ENCODE measurements at regions not wholly inside any gene's neighbourhood (a gene's known extent, or its start where the extent isn't known, plus 50 kb on each side); places are given as distances from the start of the nearest gene placed in this dataset.

DNA sequence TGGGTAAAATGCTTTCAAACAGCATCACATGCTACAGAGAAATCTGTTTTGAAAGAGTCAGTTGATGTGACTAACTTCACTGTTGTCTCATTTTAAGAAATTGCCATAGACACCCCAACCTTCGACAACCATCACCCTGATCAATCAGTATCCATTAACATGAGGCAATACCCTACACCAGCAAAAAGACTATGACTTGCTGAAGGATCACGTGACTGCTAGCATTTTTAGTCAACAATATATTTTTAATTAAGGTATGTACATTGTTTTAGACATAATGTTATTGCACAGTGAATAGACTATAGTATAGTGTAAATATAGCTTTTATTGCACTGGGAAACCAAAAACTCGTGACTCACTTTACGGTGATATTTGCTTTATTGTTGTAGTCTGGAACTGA lies 200.0 kb upstream of the ARHGAP24 start:
- no peak for DNase-seq

DNA sequence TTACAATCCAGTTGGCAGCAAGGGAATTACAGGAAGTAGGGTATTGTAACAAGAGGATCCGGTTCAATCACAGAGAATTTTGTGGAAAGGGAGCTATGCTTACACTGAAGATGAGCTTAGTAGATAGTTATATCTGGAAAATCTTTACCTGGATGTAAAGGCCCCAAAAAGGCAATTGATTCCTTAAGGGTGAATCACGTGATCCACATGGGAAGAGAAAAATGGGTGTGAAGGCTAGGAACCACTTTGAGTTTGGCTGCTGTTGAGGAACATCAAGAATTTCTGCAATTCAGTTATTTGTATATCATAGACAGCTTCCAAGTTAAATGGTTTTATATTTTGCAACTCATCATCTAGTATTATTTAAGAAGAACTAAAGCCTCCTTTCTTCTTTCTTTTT lies 194.0 kb upstream of the ARHGAP24 start:
- no peak for DNase-seq

DNA sequence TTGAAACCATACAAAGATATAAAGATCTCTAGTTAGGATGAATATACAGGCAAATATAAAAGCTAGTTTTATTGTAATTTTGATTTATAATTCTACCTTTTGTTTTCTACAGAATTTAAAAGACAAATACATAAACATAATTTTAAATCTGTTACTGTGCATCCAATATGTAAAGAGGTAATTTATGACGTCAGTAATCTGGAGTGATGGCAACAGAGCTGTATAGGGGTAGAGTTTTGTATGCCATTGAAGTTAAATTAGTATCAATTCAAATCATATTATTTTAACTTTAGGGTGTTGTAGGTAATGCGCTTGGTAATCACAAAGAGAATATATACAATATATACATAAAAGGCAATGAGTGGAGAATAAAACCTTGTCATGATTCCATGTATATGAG lies 183.7 kb upstream of the ARHGAP24 start:
- no peak for DNase-seq

DNA sequence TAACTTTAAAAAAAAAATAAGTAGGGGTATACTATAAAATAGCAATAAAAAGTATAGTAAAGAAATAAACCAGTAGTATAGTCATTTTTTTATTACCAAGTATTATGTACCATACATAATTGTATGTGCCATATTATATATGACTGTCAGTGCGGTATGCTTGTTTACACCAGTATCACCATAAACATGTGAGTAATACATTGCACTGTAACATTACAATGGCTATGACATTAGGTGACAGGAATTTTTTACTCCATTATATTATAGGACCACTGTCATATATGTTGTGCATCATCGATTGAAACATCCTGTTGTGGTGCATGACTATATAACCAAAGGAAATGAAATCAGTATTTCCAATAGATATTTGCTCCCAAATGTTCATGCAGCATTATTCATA lies 176.9 kb upstream of the ARHGAP24 start:
- no peak for DNase-seq

DNA sequence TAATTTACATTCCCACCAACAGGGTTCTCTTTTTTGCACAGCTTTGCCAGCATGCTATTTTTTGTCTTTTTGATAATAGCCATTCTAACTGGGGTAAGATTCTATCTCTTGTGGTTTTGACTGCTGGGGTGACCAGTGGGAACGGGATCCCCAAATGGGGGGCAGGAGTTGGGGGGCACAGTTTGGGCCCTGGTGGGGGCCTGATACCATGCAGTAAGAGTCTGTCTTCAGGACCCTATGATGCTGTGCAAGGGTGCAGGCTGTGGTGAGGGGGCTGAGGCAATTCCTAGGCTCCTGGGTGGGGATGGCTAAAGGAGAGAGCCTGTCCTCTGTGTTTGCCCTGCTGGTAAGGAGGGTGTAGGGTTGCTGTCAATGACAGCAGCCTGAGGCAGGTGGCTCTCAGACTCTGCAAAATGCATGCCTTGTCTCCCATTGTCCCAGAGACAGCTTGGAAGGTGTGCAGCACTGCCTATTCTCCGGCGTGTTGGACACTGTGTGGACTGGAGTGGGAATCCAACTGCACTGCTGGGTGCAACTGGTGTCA lies 172.7 kb upstream of the ARHGAP24 start:
- no peak for DNase-seq

DNA sequence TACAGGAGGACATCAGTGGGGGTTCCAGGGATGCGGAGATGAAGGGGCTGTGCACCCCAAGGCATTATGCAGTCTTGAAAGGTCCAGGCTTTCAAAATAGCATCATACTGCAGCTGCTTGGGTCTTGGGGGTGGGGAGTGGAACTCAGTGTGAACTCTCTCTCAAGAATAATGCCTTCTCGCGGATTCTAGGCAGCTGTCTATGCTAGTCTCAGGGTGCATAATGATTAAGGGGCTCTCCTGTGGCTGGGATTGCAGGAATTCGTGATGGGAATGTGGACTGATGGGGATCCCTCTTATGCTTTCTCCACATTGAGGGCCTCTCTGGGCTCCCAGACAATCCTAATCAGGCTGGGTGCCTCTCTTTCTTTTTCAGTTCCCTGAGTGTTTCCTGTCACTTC lies 172.2 kb upstream of the ARHGAP24 start:
- DNase-seq = no peak

DNA sequence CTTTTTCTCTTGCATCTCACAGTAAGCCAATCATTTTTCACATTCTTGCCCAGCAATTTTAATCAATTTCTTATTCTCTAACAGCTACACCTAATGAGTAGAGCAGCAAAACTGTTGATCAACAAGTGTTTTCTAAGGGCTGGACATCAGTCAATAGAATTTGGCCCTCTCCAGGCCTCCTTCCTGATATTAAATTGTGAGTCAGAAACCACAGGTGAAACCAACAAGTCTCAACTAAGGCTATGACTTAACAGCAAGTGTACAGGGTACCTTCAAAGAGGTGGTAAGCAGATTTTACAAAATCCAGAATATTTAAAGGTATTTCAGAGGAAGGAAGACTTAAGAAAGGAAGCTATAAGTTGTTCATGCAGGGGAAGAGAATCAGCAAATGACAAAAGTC lies 156.5 kb upstream of the ARHGAP24 start:
- DNase-seq = no peak

DNA sequence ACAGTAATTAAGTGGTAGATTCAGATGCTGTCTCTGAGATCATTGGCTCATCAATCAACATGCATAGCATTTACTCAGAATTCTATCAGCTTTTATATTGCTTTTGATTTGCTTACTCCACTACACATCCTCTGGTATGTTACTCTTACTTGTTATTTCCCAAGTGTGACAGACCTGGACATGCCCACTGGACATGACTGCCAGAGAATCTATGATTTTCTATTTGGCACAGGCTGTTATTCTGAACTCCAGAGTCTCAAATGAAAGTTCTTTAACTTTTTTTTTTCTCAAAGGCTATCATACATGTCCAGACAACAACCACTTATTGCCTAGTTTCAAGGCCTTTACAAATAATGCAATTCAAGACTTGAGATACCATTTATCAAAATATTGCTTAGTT lies 116.1 kb upstream of the ARHGAP24 start:
- no peak for DNase-seq

DNA sequence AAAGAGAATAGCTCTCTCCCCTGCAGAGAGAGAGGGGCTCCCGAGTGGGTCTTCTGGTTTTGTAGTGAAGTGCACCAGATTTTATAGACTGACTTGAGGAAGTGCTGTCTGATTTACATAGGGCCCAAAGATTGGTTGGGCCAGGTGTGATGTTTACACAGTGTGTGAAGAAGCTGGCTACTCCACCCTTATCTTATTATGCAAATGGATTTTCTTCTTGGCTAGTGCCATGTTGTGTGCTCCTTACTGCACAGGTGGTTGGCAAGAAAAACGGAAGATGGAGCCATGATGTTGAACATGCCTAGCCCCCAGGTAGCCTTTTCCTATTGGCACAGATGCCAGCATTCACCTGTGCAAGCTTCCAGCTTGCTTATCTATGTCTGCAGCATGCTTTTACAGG lies 112.4 kb upstream of the ARHGAP24 start:
- no peak for DNase-seq

DNA sequence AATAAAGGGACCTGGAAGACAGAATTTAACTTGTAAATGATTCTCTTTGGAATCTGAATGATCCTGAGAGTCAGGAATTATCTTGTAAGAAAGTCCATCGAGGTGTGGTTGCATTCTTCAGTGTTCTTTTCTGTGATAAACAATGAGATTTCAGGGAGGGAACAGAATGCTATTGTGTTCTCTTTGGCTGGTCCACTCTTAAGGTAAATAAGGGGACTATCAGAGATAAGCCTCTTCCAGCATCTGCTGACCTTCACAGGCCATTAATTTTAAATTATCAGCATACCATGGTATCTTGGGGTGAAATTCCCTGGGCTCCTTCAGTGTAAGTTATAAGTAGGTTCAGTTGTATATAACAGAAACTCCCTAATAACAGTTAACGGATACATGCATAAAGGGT lies 107.1 kb upstream of the ARHGAP24 start:
- no peak for DNase-seq

DNA sequence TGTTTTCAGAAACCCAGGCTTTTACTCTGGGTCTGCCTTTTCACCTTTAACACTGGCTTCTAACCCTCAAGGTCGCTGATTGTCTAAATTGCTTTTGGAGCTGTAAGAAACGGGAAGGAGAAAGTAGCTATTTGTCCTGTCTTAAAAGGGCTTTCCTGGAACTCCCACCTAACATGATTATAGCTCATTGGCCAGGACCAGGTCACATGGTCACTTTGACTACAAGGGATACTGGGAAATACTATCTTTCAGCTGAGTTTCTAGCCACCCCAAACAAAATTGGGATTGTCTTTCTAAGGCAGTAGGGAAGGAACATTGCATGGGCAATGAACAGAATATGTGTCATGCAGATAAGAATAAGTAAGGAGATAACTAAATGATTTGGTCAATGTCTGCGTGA lies 106.7 kb upstream of the ARHGAP24 start:
- DNase-seq = no peak

DNA sequence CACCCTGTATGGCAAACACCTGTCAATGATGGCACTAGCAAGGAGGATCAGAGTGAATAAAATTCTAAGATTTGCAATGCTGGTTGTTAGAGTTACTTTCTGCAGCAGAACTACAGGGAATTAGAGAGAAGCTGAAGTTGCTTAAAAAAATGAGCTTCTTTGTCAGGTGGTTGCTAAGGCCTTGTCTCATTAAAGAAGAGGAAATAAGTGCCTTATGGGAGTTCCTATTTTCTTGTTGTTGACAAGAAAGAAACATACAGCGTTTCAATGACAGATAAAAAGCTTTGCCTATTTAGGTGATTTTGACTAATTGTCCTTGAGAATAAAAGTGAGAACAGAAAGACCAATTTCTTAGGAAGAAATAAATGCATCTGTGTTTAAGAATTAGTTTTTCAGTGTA lies 106.0 kb upstream of the ARHGAP24 start:
- no peak for DNase-seq

DNA sequence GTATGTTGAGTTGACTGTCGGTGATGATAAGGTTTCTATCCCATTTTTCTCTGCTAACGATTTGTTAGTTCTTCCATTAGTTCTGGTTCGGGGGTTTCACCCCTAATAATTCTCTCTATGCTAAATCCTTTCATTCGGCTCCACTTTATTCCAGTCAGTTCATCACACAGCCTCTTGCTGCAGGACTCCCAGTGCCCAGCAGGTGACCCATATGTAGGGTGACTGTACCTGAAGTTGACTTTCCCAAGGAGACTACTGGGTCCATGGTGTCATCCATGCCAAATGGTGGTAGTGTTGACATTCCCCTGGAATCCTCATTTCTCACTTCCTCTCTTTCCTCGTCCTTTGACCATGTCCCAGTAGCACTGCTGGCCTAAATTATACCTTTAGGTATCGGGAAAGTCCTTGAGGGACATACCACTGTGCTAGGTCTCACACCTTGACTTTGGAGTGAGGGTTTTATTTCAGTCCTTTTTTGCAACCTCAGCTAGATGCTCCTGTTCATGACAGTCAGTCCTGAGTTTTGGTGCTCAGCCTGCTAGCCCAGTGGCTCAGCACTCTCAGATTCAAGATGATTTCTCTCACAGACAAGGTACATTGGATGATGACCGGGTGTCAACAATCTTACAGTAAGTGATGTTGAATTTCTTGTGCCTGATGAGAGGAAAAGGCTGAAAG lies 105.1 kb upstream of the ARHGAP24 start:
- no peak for DNase-seq

DNA sequence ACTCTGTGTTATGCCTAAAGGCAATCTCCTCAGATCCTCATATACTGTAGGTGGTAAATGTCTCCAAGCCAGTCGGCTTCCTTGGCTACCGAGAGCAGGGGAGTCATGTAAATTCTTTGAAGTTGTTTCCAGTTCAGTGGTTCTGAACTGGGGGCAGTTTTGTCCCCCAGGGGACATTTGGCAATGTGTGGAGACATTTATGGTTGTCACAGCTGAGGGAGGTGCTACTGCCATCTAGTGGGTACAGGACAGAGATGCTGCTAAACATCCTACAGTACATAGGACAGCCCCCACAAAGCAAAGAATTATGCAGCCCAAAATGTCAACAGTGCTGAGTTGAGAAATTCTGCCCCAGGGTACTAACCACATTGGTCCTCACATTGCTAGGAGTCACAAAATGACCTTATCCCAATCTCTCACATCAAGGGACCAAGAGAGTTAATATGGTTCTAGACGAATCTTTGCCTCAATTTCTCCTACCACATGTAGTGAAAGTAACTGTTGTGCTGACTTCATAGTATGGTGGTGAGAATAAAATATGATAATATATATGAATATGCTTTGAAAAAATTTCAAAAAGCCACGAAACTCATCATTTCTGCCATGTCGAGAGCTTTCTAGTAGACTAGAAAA lies 104.4 kb upstream of the ARHGAP24 start:
- peak in 1 of 2 donors; percentile 48 for DNase-seq

DNA sequence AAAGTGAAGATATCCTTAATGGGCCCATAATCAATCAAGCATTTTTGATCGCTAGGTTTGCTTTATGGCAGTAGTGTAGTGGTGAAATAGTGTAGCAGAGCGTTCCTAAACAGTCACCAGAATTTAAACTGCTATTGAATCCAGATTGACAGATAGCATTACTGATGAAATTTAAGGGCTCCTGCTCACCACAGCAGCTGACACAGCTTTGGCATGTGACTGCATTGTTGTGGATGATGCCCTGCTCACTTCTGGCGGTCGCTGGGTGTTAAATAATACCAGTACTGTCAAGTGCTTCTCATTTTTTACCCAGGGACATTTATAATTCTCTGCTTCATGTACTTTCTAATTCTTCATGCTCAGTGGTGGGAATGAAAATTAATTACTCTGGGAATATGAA lies 102.0 kb upstream of the ARHGAP24 start:
- DNase-seq = no peak

DNA sequence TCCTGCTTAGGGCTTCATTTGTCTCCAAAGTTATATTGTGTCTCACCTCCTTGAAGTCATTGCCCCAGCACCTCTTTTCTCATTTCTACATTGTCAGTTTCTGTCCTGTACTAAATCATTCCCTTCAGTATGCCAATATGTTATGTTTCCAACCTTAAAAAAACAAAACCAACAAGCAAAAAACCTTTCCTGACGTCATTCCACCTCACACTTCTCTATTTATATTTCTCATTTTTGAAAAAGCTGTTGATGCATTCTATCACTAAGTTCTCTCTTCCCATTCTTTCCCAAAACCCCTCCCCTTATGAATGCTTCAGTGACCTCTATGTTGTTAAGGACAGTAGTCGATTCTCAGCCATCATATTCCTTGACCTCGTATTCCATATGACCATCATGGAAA lies 98.7 kb upstream of the ARHGAP24 start:
- DNase-seq = no peak

DNA sequence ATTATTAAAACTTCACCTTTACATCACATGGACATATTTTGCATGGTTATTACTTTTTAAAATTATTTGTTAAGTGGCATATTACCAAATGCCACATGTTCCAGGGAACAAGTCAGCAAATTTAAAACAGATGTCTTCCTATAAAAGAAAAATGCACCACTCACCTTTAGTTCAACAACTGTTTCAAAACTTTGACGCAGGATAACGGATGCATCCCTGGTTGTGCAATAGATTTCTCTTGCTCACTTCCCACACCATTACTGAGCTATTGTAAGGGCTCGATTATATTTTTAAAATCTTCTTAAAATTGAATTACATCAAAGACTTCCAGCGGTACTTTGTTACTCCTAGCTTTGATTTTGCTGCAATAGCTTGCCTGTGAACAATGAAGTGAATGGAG lies 93.0 kb upstream of the ARHGAP24 start:
- no peak for DNase-seq

DNA sequence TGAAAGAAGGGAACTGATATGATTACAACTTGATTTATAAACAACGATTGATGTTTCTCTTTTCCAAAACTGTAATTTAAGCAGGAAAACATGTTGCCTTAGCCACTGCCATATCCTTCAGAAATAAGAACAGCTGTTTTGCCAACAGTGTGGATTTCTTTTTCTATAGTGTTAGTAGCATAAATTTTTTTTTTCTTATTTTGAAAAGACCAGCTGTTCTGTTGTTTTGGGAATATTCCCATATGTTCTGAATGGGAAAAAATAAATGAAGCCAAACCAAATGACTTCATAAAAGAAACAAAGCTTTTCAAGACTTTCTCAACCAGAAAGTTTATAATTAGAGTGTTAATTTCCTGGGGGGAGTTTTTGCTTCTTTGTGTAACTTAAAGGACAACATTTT lies 83.9 kb upstream of the ARHGAP24 start:
- DNase-seq = no peak

DNA sequence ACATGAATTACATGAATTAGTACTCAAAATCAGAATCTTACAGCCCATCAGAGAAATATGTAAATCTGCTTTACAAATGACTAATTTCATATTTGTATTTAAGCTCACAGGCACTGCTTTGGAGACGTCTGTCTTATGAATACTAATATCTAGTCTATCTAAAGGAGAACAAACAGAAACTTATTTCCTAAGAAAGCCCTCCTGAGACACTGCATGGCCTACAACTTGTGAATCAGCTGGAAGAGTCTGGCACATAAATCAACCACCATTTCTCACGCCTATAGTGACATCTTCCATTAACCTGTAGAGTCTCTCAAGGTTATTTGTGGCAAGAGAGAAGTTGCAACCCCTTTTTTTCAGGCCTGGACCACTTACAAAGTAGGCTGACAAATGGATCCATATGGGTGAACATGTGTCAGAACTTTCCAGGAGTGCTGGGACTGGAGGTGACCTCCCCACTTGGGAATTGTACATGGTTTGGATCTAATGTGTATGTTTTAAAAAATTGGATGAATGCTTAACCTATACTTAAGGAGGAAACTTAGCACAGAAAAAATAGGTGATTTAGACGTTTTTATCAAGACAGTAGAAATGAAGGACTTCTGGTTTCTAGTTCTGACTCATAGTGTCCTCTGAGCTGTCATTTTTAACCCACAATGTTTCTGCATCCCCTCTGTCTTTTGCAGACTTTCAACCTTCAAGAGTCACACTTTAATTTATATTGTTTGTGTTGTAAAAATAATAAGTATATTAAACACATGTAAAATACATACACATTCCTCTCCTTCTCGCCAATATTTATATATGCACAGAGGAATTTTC lies 83.2 kb upstream of the ARHGAP24 start:
- no peak for DNase-seq

DNA sequence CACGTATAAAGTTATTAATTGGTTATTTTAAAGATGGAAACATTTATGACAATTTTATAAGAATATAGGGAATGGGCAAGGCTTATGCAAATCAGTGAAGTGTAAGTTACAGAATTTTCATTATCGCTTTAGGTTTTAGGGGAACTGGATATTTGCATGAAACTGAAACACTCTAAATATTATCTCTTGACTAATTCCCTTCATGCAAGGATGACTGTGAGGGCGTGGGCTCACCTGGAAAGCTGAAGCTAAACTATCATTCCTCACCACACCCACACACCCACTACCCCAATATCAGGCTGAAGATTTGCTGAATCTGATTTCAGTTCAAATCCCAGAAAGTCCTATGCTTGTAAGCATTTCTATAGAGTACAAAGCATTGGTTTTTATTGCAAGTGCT lies 81.7 kb upstream of the ARHGAP24 start:
- no peak for DNase-seq

DNA sequence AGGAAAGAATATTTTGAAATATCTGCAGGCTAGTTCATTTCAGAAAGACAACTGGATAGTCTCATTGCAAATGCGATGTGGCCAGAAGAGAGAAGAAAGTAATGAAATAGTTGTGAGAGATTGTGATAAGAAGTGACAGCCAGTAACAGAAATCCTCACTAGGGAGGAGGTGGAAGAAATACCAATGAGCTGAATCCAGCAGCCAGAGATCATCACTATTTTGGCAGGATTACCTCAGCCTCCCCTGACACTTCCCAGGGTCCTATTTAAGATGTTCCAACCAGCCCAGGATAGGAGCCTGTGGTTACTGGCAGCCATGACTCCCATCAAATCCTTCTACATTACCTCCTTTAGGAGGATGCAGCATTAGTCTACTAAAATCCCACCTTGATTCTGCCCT lies 76.7 kb upstream of the ARHGAP24 start:
- no peak for DNase-seq

DNA sequence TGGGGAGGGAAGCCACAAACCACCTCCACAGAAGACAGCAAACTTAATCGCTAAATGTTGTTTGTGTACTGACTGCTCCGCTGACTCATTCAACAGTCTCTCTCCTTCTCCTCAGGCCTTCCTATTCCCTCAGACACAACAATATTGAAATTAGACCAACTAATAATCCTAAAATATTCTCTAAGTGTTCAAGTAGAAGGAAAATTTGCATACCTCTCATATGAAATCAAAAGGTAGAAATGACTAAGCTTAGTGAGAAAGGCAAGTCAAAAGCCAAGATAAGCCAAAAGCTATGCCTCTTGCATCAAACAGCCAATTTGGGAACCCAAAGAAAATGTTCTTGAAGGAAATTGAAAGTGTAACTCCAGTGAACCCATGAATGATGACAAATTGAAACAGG lies 75.7 kb upstream of the ARHGAP24 start:
- no peak for DNase-seq

DNA sequence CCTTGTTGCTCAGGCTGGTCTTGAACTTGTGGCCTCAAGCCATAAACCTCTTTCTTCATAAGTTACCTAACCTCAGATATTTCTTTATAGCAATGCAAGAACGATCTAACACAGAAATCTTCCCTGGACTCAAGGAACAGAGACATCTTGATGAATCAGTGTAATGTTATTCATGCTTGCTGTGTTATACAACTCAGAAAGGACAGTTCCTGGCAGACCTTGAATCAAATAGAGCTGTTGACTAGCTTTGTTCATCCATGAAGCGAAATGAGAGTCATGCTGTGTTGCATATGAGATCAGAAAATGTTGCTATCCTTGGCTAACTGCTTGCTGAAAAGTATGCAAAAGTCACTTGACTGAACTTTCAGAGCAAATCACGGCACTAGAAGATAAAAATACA lies 72.6 kb upstream of the ARHGAP24 start:
- no peak for DNase-seq

DNA sequence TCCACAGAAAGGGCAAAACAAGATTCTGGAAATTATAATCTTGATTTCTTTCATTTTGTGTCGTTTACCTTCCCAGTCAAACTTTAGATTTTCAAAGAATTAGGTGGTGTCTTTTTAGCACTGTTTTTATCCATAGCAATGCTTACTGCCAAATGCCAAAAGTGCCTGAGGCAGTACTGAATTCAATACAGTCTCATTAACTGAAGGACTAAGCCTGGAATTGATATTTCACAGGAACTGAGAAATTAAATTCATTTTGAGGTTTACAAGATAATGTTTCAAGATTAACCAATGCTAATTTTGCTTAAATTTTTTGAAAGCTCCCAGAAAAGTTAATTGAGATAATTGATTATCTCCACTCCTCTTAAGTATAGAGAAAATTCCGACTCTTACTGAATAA lies 68.8 kb upstream of the ARHGAP24 start:
- no peak for DNase-seq

All from CD4-positive, alpha-beta T cell treated with Interleukin-4 for 1 hour (primary cell).